ENCODE measurements at regions not wholly inside any gene's neighbourhood (a gene's known extent, or its start where the extent isn't known, plus 50 kb on each side); places are given as distances from the start of the nearest gene placed in this dataset.

DNA sequence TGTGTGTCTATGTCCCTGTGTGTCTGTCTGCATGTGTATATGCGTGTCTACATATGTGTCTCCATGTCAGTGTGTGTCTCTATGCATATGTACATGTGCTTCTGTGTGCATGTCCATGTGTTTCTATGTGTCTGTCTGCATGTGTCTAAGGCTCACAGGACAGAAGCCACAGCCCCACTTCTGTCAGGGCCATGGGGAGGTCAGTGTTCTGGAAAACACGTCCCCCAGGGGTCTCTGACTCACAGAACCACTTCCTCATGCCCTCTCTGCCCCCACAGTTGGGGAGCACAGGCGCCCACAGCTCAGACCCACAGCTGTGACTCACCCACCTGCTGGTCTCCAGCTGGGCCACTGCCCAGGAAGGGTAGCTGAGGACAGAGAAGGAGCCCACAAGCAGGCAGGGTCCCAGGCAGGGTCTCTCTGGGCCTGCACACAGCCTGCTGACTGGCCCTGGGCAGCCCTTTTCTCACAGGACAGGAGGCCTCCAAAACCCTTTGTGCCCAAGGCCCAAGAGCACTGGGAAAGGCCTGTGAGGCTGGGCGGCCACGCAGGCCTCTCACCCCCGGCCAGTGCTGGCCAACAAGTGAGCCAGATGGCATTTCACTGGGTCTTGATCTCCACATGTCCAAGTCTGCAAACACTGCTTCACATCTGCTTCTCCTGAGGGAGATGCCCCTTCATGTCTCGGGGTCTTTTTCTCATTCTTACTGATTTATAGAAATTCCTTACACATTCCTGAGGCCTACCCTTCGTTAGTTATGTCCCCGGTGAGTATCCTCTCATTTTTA is 102.9 kb upstream of the FAM20C start (continued):
- TF ChIP-seq, protein P1, sequence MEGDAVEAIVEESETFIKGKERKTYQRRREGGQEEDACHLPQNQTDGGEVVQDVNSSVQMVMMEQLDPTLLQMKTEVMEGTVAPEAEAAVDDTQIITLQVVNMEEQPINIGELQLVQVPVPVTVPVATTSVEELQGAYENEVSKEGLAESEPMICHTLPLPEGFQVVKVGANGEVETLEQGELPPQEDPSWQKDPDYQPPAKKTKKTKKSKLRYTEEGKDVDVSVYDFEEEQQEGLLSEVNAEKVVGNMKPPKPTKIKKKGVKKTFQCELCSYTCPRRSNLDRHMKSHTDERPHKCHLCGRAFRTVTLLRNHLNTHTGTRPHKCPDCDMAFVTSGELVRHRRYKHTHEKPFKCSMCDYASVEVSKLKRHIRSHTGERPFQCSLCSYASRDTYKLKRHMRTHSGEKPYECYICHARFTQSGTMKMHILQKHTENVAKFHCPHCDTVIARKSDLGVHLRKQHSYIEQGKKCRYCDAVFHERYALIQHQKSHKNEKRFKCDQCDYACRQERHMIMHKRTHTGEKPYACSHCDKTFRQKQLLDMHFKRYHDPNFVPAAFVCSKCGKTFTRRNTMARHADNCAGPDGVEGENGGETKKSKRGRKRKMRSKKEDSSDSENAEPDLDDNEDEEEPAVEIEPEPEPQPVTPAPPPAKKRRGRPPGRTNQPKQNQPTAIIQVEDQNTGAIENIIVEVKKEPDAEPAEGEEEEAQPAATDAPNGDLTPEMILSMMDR (IDR thresholded peaks at IDR 0.05 in 2 of 3, conservative IDR thresholded peaks at IDR 0.05 in 1 of 3; ENCODE audit: borderline replicate concordance in 1 of 3, insufficient read depth in 1 of 3, low read depth in 2 of 3, low read length in 2 of 3): no peak
- TF ChIP-seq RAD21 (IDR thresholded peaks at IDR 0.05; ENCODE audit: low read depth) (no peak), ZNF274 (IDR thresholded peaks at IDR 0.05; ENCODE audit: low read depth, low read length) (no peak), CBX3 (IDR thresholded peaks at IDR 0.05; ENCODE audit: low read depth) (no peak), SP1 (IDR thresholded peaks at IDR 0.05; ENCODE audit: low read depth) (no peak; the same call in 1 of the 2 replicates), SRF (IDR thresholded peaks at IDR 0.05; ENCODE audit: low read depth) (no peak), YY1 (IDR thresholded peaks at IDR 0.05; ENCODE audit: extremely low read depth, insufficient replicate concordance, low read depth, low read length) (no peak), EZH2phosphoT487 (IDR thresholded peaks at IDR 0.05; ENCODE audit: borderline replicate concordance) (no peak), EGR1 (IDR thresholded peaks at IDR 0.05; ENCODE audit: low read depth) (no peak; the same call in 1 of the 2 replicates)

DNA sequence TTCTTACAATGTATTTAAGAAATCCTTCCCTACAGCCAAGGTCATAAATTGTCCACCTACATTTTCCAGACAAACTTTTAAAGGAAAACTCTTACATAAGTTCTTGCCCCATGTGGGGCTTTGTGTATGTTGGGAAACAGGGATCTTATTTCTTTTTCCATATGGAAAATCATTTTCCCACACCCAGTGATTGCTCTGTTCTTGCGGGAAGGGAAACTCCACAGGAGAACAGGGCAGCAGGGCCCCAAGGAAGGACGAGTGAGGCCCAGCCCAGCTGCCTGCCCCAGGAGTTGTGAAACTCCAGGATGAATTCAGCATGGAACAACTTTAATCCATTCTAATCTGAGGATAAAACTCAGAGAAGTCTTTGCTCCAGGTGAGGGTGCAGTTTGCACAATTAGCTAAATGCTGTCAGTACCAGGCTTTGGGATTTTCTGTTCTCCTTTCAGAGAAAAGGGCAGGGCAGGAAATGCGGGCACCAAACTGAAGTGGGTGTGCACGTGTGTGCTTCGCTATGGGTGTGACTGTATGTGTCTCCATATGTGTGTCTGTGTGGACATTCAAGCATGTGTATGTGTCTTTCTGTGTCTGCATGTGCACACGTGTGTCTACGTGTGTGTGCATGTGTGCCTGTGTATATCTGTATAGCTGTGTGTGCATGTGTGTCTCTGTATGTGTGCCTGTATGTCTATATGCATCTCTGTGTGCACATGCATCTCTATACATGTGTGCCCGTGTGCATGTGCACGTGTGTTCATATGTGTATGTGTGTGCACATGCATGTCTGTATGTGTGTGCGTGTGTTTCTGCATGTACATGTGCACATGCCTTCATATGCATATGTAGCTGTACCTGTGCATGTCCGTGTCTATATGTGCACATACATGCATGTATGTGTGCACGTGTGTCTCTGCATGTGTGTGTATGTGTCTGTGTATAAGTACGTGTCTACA is 102.0 kb upstream of the FAM20C start:
- Histone ChIP-seq H3K4me1 (ENCODE audit: control insufficient read depth in 1 of 2, insufficient read depth in 2 of 2, low read length in 2 of 2) (peaks cover 7 to 21% of the 10 kb centered on the region in 2 experiments; a peak in 3 of 4 replicates), H3K4me3 (replicated peaks in 1 of 2; ENCODE audit: low read depth in 1 of 2, low read length in 2 of 2) (no peak overlapping the region), H3K9ac (ENCODE audit: low read length) (no peak overlapping the region), H3K4me2 (ENCODE audit: low read length) (no peak overlapping the region), H4K20me1 (ENCODE audit: insufficient read depth) (no peaks in the 10 kb centered on the region), H3K36me3 (ENCODE audit: control insufficient read depth in 1 of 2, insufficient read depth in 2 of 2, low read length in 2 of 2) (no peaks in the 10 kb centered on the region), H3K9me2 (ENCODE audit: insufficient read depth) (no peaks in the 10 kb centered on the region), H3K9me3 (ENCODE audit: control insufficient read depth in 1 of 2, insufficient read depth in 1 of 2, low read depth in 1 of 2, low read length in 2 of 2) (no peaks in the 10 kb centered on the region), H3K27me3 (ENCODE audit: insufficient read depth, low read length) (peaks cover 24% of the 10 kb centered on the region; the same call in 1 of the 2 replicates), H3K27ac (ENCODE audit: low read depth, low read length) (no peak overlapping the region), H2AFZ (ENCODE audit: low read depth, low read length, poor library complexity, severe bottlenecking) (no peak overlapping the region), H3K79me2 (ENCODE audit: insufficient read depth, low read length) (no peaks in the 10 kb centered on the region)
- no peak for ATAC-seq
- no TSS peak for BruUV-seq (replicated peaks)
- POLR2A ChIA-PET: no interaction called here
- intact Hi-C loops (cut with micrococcal nuclease): no loop called here
- no peak for TF ChIP-seq JUND (IDR thresholded peaks at IDR 0.05)
- TF ChIP-seq, protein P2, sequence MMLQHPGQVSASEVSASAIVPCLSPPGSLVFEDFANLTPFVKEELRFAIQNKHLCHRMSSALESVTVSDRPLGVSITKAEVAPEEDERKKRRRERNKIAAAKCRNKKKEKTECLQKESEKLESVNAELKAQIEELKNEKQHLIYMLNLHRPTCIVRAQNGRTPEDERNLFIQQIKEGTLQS (IDR thresholded peaks at IDR 0.05): no peak
- no peak for TF ChIP-seq RAD21 (IDR thresholded peaks at IDR 0.05; ENCODE audit: low read depth)
- no peak for TF ChIP-seq SP1 (IDR thresholded peaks at IDR 0.05; ENCODE audit: low read depth)
- TF ChIP-seq POLR2AphosphoS5 (IDR thresholded peaks at IDR 0.05; ENCODE audit: low read depth, low read length): no peak
- TF ChIP-seq SIN3A (IDR thresholded peaks at IDR 0.05; ENCODE audit: low read depth): no peak
- CTCF ChIA-PET: no interaction called here
- DNase-seq (ENCODE audit: low read depth, low spot score): no peak
- RAD21 ChIA-PET (ENCODE audit: low non-redundant PET in 1 of 2, low total read pairs in 2 of 2, uncharacterized antibody in 2 of 2, unreplicated experiment in 2 of 2): no interaction called here
